ENCODE measurements at regions not wholly inside any gene's neighbourhood (a gene's known extent, or its start where the extent isn't known, plus 50 kb on each side); places are given as distances from the start of the nearest gene placed in this dataset.

- DNase-seq (no peak), ATAC-seq (no peak)
- Mint-ChIP-seq H3K4me3 (no peak overlapping the region), H3K27ac (no peak overlapping the region), H3K9me3 (peaks cover 0 to 25% (median 4%) of the 10 kb centered on the region in 9 donors), H3K36me3 (peaks cover 0 to 7% (median 0%) of the 10 kb centered on the region in 3 donors), H3K27me3 (peaks cover 9 to 45% (median 29%) of the 10 kb centered on the region in 5 donors), H3K4me1 (no peaks in the 10 kb centered on the region)
- POLR2A ChIA-PET = no interaction called here
Measured at GRCh38 chr17:5700745-5701144, 116.4 kb upstream of the NLRP1 start.

GRCh38 chr17:5701381-5701780 lies 117.1 kb upstream of the NLRP1 start:
- Mint-ChIP-seq H3K27me3 (peaks cover 9 to 45% (median 29%) of the 10 kb centered on the region in 5 donors), H3K27ac (no peak overlapping the region), H3K9me3 (peaks cover 0 to 25% (median 4%) of the 10 kb centered on the region in 9 donors), H3K36me3 (peaks cover 0 to 7% (median 0%) of the 10 kb centered on the region in 3 donors), H3K4me3 (no peak overlapping the region), H3K4me1 (no peaks in the 10 kb centered on the region)
- POLR2A ChIA-PET = no interaction called here
- DNase-seq = no peak
- no peak for ATAC-seq

- Mint-ChIP-seq H3K27me3 (peaks cover 11 to 45% (median 26%) of the 10 kb centered on the region in 5 donors), H3K27ac (no peak overlapping the region), H3K4me3 (no peak overlapping the region), H3K9me3 (peaks cover 0 to 25% (median 4%) of the 10 kb centered on the region in 9 donors), H3K4me1 (peaks cover 0 to 3% (median 0%) of the 10 kb centered on the region in 4 donors), H3K36me3 (peaks cover 0 to 7% (median 0%) of the 10 kb centered on the region in 3 donors)
- ATAC-seq (no peak), DNase-seq (peak in 1 of 10 donors; percentile 37)
- POLR2A ChIA-PET = no interaction called here
Measured at GRCh38 chr17:5702951-5703510, 118.7 kb upstream of the NLRP1 start.

DNA sequence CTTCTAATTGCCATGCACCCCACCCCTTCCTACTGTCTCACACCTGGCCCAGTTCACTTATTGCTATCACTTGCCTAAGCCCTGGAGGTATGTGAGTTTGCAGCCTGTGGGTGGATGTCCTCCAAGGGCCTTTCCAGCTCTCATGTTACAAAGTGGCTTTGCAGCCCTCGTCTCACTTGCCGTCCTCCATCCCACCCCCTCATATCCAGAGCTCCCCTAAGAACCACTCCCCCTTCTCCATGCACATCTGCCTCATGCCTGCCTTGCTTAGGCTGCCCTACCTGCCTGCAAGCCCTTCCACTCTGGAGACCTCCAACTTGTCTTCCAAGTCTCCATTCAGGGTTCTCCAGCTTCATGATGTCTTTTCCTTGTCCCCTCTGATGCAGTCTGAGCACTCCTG lies 119.4 kb upstream of the NLRP1 start:
- Mint-ChIP-seq H3K27me3 (peaks cover 14 to 39% (median 25%) of the 10 kb centered on the region in 5 donors), H3K27ac (no peak overlapping the region), H3K4me3 (no peak overlapping the region), H3K9me3 (peaks cover 0 to 23% (median 3%) of the 10 kb centered on the region in 9 donors), H3K4me1 (peaks cover 0 to 3% (median 0%) of the 10 kb centered on the region in 4 donors), H3K36me3 (peaks cover 0 to 7% (median 0%) of the 10 kb centered on the region in 3 donors)
- POLR2A ChIA-PET = no interaction called here
- no peak for ATAC-seq
- peak in 1 of 10 donors; percentile 28 for DNase-seq

GRCh38 chr17:5705081-5705875 lies 121.0 kb upstream of the NLRP1 start:
- H3K9me3 Mint-ChIP-seq = peaks cover 0 to 17% (median 0%) of the 10 kb centered on the region in 9 donors
- no peak for ATAC-seq
- no peak overlapping the region for H3K4me3 Mint-ChIP-seq
- H3K4me1 Mint-ChIP-seq = peaks cover 0 to 3% (median 0%) of the 10 kb centered on the region in 4 donors
- no peak overlapping the region for H3K27ac Mint-ChIP-seq
- POLR2A ChIA-PET = no interaction called here
- H3K27me3 Mint-ChIP-seq = peaks cover 13 to 34% (median 22%) of the 10 kb centered on the region in 5 donors
- peak in 1 of 10 donors; percentile 37 for DNase-seq
- H3K36me3 Mint-ChIP-seq = peaks cover 0 to 7% (median 0%) of the 10 kb centered on the region in 3 donors

DNA sequence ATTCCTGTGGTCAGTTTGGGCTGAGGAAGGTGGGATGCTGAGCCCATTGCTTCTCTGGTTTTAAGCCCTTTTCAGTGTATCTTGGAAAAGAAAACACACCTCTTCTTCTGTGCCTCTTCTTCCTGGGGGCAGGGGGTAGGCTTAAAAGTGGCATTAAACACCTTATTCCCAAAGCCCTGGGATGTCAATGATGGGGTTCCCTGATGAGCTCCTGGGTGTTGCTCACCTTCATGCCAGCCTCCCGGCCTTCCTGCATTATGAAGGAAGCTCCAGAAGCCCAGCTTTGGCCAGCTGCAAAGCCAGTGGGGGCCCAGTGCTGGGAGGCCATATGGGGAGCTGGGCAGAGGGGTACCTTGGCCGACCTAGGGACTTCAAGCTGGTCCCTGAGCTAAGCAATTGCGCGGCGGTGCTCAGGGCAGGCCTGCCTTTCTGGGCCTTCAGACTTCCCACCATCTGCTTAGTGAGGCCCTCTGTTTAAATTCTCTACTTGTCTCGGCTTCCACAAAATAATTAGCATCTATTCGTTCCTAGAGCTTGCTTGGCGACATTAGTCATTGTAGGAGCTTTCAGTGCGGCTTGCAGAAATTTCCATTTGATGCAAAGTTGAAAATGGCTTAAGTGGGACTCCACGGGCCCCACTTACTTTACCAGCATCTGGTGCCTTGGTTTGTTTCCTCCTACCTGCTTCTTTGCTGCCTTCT lies 121.7 kb upstream of the NLRP1 start:
- POLR2A ChIA-PET = interaction anchor here (0.7 to 0.8 kb wide), 2 partner anchors 118 to 122 kb away, joined by 3 read pairs; partner anchors contain the start of gene NLRP1
- Mint-ChIP-seq H3K4me3 (no peak overlapping the region), H3K9me3 (peaks cover 0 to 17% (median 0%) of the 10 kb centered on the region in 9 donors), H3K27ac (no peak overlapping the region), H3K27me3 (peaks cover 16 to 36% (median 23%) of the 10 kb centered on the region in 5 donors), H3K4me1 (peaks cover 0 to 3% (median 0%) of the 10 kb centered on the region in 4 donors), H3K36me3 (peaks cover 0 to 7% (median 0%) of the 10 kb centered on the region in 3 donors)
- no peak for ATAC-seq
- peak in 1 of 10 donors; percentile 52 for DNase-seq

- Mint-ChIP-seq H3K9me3 (peaks cover 0 to 17% (median 0%) of the 10 kb centered on the region in 9 donors), H3K27me3 (peaks cover 18 to 40% (median 24%) of the 10 kb centered on the region in 5 donors)
Measured at GRCh38 chr17:5706577-5707210, 122.4 kb upstream of the NLRP1 start.

DNA sequence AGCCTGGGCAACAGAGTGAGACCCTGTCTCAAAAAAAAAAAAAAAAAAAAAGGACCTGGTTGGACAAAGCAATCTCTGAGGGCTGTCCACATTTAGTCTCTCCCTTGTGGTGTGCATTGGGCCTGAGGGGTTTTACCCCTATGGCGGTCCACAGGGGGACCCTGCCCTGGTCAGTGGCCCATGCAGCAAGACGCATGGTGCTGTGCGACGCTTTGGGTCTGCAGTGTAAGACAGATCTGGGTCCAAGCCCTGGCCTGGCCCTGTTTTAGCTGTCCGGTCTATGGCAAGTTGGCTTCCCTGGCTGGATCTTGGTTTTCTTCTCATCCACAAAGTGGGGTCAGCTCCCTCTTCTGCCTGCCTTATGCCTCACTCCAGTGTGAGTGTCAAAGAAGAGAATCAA lies 123.2 kb upstream of the NLRP1 start:
- ATAC-seq = no peak
- peaks cover 0 to 11% (median 0%) of the 10 kb centered on the region in 9 donors for H3K9me3 Mint-ChIP-seq
- H3K27ac Mint-ChIP-seq = peak overlapping the region in 1 of 10 donors; percentile 58
- DNase-seq = no peak
- POLR2A ChIA-PET = no interaction called here
- peaks cover 0 to 3% (median 0%) of the 10 kb centered on the region in 3 donors for H3K36me3 Mint-ChIP-seq
- no peak overlapping the region for H3K4me3 Mint-ChIP-seq
- H3K27me3 Mint-ChIP-seq = peaks cover 18 to 46% (median 30%) of the 10 kb centered on the region in 5 donors
- peaks cover 0 to 3% (median 0%) of the 10 kb centered on the region in 4 donors for H3K4me1 Mint-ChIP-seq

More at GRCh38 chr17:5706577-5707210, 122.4 kb upstream of the NLRP1 start:
- DNase-seq = peak; percentile 19 to 77 (median 48)
- peaks cover 0 to 7% (median 0%) of the 10 kb centered on the region in 3 donors for H3K36me3 Mint-ChIP-seq
- H3K4me3 Mint-ChIP-seq = no peak overlapping the region
- no peak overlapping the region for H3K27ac Mint-ChIP-seq
- peaks cover 0 to 3% (median 0%) of the 10 kb centered on the region in 4 donors for H3K4me1 Mint-ChIP-seq
- ATAC-seq = peak in 1 of 2 donors; percentile 63
- POLR2A ChIA-PET = interaction anchor here (0.7 to 0.8 kb wide), 2 partner anchors 119 to 123 kb away, joined by 3 read pairs; partner anchors contain the start of gene NLRP1

- POLR2A ChIA-PET = no interaction called here
- DNase-seq (no peak), ATAC-seq (no peak)
- Mint-ChIP-seq H3K9me3 (peaks cover 0 to 6% (median 0%) of the 10 kb centered on the region in 9 donors), H3K4me3 (no peak overlapping the region), H3K4me1 (peaks cover 0 to 3% (median 0%) of the 10 kb centered on the region in 4 donors), H3K36me3 (no peaks in the 10 kb centered on the region), H3K27me3 (peaks cover 21 to 46% (median 35%) of the 10 kb centered on the region in 5 donors), H3K27ac (peak overlapping the region in 1 of 10 donors; percentile 17)
Measured at GRCh38 chr17:5708344-5708743, 124.0 kb upstream of the NLRP1 start.

DNA sequence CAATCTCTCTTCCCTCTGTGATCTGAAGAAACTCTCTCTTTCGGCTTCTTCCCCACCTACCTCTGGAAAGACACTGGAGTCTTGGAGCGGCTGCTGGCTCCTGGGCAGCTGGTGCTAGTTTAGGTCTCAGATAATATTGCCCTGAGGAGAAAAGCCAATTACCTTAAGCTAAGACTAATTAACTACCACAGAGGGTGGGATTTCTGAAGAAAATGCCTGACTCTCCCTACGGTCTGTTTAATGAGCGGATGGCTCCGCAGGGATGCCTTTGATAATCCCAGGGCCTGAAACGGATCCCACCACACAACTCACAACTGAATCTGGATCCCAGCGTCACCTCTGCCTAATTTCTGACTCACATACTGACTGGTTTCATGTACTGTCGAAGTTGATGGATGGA lies 127.0 kb upstream of the NLRP1 start:
- no peaks in the 10 kb centered on the region for H3K36me3 Mint-ChIP-seq
- POLR2A ChIA-PET = no interaction called here

DNA sequence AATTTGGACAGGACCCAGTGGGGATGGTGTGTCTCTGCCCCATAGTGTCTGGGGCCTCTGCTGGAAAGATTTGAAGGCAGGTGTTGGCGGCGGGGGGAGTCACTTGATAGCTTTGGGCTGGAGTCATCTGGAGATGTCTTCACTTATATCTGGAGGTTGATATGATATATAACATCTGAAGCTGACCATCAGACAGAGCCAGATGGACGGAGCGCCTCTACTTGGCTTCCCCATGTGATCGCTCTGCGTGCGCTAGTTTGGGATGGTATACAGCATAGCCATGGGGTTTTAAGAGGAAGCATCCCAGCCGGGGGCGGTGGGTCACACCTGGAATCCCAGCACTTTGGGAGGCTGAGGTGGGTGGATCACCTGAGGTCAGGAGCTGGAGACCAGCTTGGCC lies 130.7 kb upstream of the NLRP1 start:
- peaks cover 28 to 82% (median 54%) of the 10 kb centered on the region in 5 donors for H3K27me3 Mint-ChIP-seq
- POLR2A ChIA-PET = no interaction called here

More for the DNA sequence above, 127.0 kb upstream of the NLRP1 start:
- no peak overlapping the region for H3K4me3 Mint-ChIP-seq
- H3K27me3 Mint-ChIP-seq = peaks cover 22 to 50% (median 37%) of the 10 kb centered on the region in 5 donors
- no peak for ATAC-seq
- no peak overlapping the region for H3K27ac Mint-ChIP-seq
- DNase-seq = no peak
- H3K9me3 Mint-ChIP-seq = no peaks in the 10 kb centered on the region
- peaks cover 0 to 3% (median 0%) of the 10 kb centered on the region in 4 donors for H3K4me1 Mint-ChIP-seq

DNA sequence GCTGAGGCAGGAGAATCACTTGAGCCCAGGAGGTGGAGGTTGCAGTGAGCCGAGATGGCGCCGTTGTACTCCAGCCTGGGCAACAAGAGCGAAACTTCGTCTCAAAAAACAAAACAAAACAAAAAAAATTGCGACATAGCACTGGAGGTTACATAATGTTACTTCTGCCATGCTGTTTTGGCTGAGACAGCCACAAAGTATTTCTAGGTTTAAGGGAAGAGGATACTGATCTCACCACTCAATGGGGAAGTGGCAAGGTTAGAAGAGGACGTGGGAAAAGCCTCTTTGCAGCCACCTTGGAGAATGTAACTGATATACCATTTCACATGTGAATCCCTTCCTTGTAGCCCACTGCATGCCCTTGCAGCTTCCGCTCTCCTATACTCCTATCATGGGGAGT lies 131.2 kb upstream of the NLRP1 start:
- Mint-ChIP-seq H3K36me3 (no peaks in the 10 kb centered on the region), H3K27ac (no peak overlapping the region), H3K4me1 (no peaks in the 10 kb centered on the region), H3K27me3 (peaks cover 26 to 79% (median 53%) of the 10 kb centered on the region in 5 donors), H3K4me3 (no peak overlapping the region), H3K9me3 (no peaks in the 10 kb centered on the region)
- POLR2A ChIA-PET = no interaction called here
- DNase-seq (no peak), ATAC-seq (no peak)

More for the DNA sequence above, 130.7 kb upstream of the NLRP1 start:
- H3K36me3 Mint-ChIP-seq = no peaks in the 10 kb centered on the region
- no peak overlapping the region for H3K4me3 Mint-ChIP-seq
- H3K9me3 Mint-ChIP-seq = no peaks in the 10 kb centered on the region
- H3K4me1 Mint-ChIP-seq = no peaks in the 10 kb centered on the region
- ATAC-seq = no peak
- DNase-seq = no peak
- H3K27ac Mint-ChIP-seq = no peak overlapping the region

Data from naive thymus-derived CD8-positive, alpha-beta T cell (primary cell).